SH-SY5Y (cell line): ENCODE measurements at regions not wholly inside any gene's neighbourhood (a gene's known extent, or its start where the extent isn't known, plus 50 kb on each side); places are given as distances from the start of the nearest gene placed in this dataset.
A peak's percentile ranks its signal among the peaks of the same experiment; 100 is the strongest.

Experiments
- GATA2 ChIP-seq: IDR thresholded peaks from 2 replicates; pipeline ENCODE4 v1.6.1; 2011; ENCODE audit warnings: mild to moderate bottlenecking, low read depth, low read length
- GATA3 ChIP-seq: IDR thresholded peaks from 2 replicates; pipeline ENCODE4 v1.6.1; 2011; ENCODE audit warnings: low read depth, mild to moderate bottlenecking, low read length, moderate library complexity

DNA sequence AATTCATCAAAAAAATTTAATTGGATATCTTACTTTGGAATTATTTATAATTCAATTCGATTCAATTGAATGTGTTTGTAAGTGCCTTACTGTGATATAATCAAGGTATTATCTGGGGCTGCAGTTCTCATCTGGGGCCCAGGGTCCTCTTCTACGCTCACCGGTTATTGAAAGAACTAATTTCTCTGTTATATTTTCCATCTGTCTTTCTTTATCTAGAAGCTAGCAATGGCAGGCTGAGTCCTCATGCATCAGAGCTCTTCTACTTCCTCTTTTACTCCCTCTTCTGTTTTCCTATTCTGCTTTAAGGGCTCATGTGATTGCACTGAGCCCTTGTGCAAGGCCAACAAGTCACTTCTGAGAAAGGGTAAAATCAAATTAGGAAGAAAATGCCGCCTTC lies 315.6 kb downstream of the RAD51AP2 start:
- TF ChIP-seq GATA2 (peak; percentile 51), GATA3 (peak; percentile 76)
